WTC11 (cell line): ENCODE measurements at regions not wholly inside any gene's neighbourhood (a gene's known extent, or its start where the extent isn't known, plus 50 kb on each side); places are given as distances from the start of the nearest gene placed in this dataset.

Experiments used
- ESRRA ChIP-seq: sonication (generic); formaldehyde crosslinking; IDR thresholded peaks from 2 replicates; pipeline ENCODE4 v1.8.1; 2022; ENCODE audit warnings: mild to moderate bottlenecking, missing genetic modification reagents, borderline replicate concordance
- NR3C1 ChIP-seq: sonication (generic); formaldehyde crosslinking; conservative IDR thresholded peaks from 2 replicates; pipeline ENCODE4 v1.8.1; 2023; ENCODE audit warnings: low read depth, mild to moderate bottlenecking, missing genetic modification reagents
- USF2 ChIP-seq: sonication (generic); formaldehyde crosslinking; IDR thresholded peaks from 2 replicates; pipeline ENCODE4 v1.8.1; 2023; ENCODE audit warnings: mild to moderate bottlenecking, missing genetic modification reagents, moderate library complexity
- ZNF232 ChIP-seq: sonication (generic); formaldehyde crosslinking; IDR thresholded peaks from 2 replicates; pipeline ENCODE4 v1.8.0; 2022; ENCODE audit warnings: mild to moderate bottlenecking, missing genetic modification reagents

- no peak for TF ChIP-seq NR3C1 (CRISPR knock-in tag)
- no peak for TF ChIP-seq ESRRA (CRISPR knock-in tag)
- TF ChIP-seq USF2 (CRISPR knock-in tag) = no peak
- no peak for TF ChIP-seq ZNF232 (CRISPR knock-in tag)
Measured at GRCh38 chr1:105872817-105873216, 1183.7 kb upstream of the PRMT6 start.
